ENCODE measurements at regions not wholly inside any gene's neighbourhood (a gene's known extent, or its start where the extent isn't known, plus 50 kb on each side); places are given as distances from the start of the nearest gene placed in this dataset.

DNA sequence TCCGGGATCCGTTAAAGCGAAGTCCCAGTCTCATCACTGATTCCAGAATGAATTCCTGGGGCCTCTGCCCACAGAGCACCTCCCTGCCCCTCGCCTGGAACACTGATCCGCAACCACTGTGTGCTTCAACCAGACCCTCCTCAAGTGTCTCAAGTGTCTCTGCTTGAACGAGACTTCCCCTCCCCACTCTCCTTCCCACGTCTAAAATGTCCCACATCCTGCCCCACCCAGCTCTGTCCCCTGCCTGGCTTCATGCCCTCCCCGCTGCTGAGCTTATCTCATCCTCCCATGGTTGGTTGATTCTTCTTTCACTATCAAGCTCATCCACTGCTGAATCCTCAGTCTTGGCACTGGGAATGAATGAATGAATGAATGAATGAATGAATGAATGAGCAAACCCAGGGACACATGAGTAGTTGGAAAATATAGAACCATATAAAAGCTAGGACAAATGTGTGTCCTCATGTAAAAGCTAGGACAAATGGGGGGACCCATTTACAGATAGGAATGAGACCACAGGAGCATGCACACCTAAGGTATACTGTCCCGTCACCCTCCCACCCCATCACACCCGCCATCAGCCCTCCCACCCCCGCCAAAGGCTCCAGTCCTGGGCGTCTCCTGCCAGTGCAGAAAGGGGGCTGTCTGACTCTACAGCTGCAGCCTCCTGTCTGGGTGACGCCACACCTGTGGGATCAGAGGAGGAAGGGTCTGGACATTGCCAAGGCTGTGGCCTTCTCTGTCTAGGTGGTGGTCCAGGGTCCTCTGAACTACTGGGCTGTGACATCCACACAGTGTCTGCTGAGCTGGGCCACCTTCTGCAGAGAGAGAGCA, 71.4 kb upstream of the LINC01488 start:
- in situ Hi-C loops (cut with MboI; ENCODE audit: low sequenced_read_pairs) (no loop called here), intact Hi-C loops (cut with micrococcal nuclease) (no loop called here), dilution Hi-C loops (cut with HindIII; ENCODE audit: low sequenced_read_pairs, unreplicated experiment) (no loop called here)
- Histone ChIP-seq H2BK5ac (ENCODE audit: low read depth, low read length, poor library complexity, severe bottlenecking) (no peak overlapping the region), H2BK15ac (ENCODE audit: low read depth, low read length) (no peak overlapping the region), H3K4me3 (ENCODE audit: insufficient read depth, low read depth, low read length) (no peak overlapping the region), H3K36me3 (ENCODE audit: control insufficient read depth, insufficient read depth, low read length) (no peaks in the 10 kb centered on the region), H2BK120ac (ENCODE audit: low read depth, low read length) (no peak overlapping the region), H3K9me1 (ENCODE audit: insufficient read depth, low read length) (no peaks in the 10 kb centered on the region), H3K9ac (ENCODE audit: low read depth, low read length) (no peak overlapping the region), H3K79me1 (ENCODE audit: low read depth in 1 of 2, low read length in 2 of 2) (no peaks in the 10 kb centered on the region), H3K27ac (ENCODE audit: insufficient read depth, low read length) (no peak overlapping the region), H3K18ac (ENCODE audit: low read depth, low read length) (no peak overlapping the region), H3K23ac (ENCODE audit: low read depth, low read length) (no peak overlapping the region), H3K27me3 (ENCODE audit: control insufficient read depth, insufficient read depth, low read length) (no peaks in the 10 kb centered on the region), H3K14ac (replicated peaks; ENCODE audit: low read depth, low read length) (no peak overlapping the region), H4K8ac (ENCODE audit: low read depth in 2 of 2, low read length in 2 of 2) (no peak overlapping the region), H3K4ac (ENCODE audit: low read depth, low read length) (no peak overlapping the region), H4K5ac (ENCODE audit: low read depth, low read length) (no peak overlapping the region), H2BK20ac (ENCODE audit: low read depth, low read length) (no peak overlapping the region), H3K4me2 (ENCODE audit: low read depth, low read length) (no peak overlapping the region), H3K9me3 (ENCODE audit: control insufficient read depth, insufficient read depth, low read length) (no peaks in the 10 kb centered on the region), H2AK9ac (replicated peaks; ENCODE audit: low read depth, low read length, poor library complexity) (no peak overlapping the region), H2AK5ac (ENCODE audit: low read depth, low read length) (no peak overlapping the region; the same call in 1 of the 2 replicates), H4K91ac (ENCODE audit: insufficient read depth, low read depth, low read length) (no peak overlapping the region), H3K56ac (ENCODE audit: extremely low read depth, insufficient read depth, low read length) (no peak overlapping the region), H2AFZ (replicated peaks; ENCODE audit: low read length, poor library complexity) (no peak overlapping the region), H3K4me1 (ENCODE audit: control insufficient read depth, insufficient read depth, low read length) (no peaks in the 10 kb centered on the region), H4K20me1 (ENCODE audit: insufficient read depth, low read length) (no peaks in the 10 kb centered on the region)
- POLR2A ChIA-PET (ENCODE audit: unreplicated experiment) = no interaction called here
- ATAC-seq (ENCODE audit: low read depth) (no peak), DNase-seq (no peak)
- WGBS, 2 experiments (ENCODE audit: extremely low coverage in 2 of 2, insufficient read length in 1 of 2) = 68% methylated on average over 7 of the region's 13 CpGs; no CpG with 5 or more reads in 1 of the 2 experiments
- TF ChIP-seq, protein P1, sequence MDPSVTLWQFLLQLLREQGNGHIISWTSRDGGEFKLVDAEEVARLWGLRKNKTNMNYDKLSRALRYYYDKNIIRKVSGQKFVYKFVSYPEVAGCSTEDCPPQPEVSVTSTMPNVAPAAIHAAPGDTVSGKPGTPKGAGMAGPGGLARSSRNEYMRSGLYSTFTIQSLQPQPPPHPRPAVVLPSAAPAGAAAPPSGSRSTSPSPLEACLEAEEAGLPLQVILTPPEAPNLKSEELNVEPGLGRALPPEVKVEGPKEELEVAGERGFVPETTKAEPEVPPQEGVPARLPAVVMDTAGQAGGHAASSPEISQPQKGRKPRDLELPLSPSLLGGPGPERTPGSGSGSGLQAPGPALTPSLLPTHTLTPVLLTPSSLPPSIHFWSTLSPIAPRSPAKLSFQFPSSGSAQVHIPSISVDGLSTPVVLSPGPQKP (IDR thresholded peaks at IDR 0.05; ENCODE audit: borderline replicate concordance, low read depth, low read length) = no peak
- no peak for TF ChIP-seq RAD21 (IDR thresholded peaks at IDR 0.05; ENCODE audit: low read length)
- no peak for TF ChIP-seq CHD1 (IDR thresholded peaks at IDR 0.05; ENCODE audit: low read depth, low read length)
- no peak for TF ChIP-seq MAFK (IDR thresholded peaks at IDR 0.05; ENCODE audit: low read depth, low read length)
- TF ChIP-seq MXI1 (IDR thresholded peaks at IDR 0.05; ENCODE audit: borderline replicate concordance, low read depth, low read length) = no peak
- TF ChIP-seq BHLHE40 (IDR thresholded peaks at IDR 0.05; ENCODE audit: low read depth, low read length) = no peak
- TF ChIP-seq NFE2L2 (IDR thresholded peaks at IDR 0.05; ENCODE audit: low read depth, low read length) = no peak
- no peak for TF ChIP-seq MAZ (IDR thresholded peaks at IDR 0.05; ENCODE audit: borderline replicate concordance, low read depth, low read length)
- no peak for TF ChIP-seq FOS (IDR thresholded peaks at IDR 0.05; ENCODE audit: low read depth, low read length)
- no peak for TF ChIP-seq RCOR1 (IDR thresholded peaks at IDR 0.05; ENCODE audit: insufficient replicate concordance, low read length)
- TF ChIP-seq, protein P2, sequence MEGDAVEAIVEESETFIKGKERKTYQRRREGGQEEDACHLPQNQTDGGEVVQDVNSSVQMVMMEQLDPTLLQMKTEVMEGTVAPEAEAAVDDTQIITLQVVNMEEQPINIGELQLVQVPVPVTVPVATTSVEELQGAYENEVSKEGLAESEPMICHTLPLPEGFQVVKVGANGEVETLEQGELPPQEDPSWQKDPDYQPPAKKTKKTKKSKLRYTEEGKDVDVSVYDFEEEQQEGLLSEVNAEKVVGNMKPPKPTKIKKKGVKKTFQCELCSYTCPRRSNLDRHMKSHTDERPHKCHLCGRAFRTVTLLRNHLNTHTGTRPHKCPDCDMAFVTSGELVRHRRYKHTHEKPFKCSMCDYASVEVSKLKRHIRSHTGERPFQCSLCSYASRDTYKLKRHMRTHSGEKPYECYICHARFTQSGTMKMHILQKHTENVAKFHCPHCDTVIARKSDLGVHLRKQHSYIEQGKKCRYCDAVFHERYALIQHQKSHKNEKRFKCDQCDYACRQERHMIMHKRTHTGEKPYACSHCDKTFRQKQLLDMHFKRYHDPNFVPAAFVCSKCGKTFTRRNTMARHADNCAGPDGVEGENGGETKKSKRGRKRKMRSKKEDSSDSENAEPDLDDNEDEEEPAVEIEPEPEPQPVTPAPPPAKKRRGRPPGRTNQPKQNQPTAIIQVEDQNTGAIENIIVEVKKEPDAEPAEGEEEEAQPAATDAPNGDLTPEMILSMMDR (conservative IDR thresholded peaks at IDR 0.05; ENCODE audit: low read depth, low read length) = no peak
- TF ChIP-seq POLR2A (IDR thresholded peaks at IDR 0.05; ENCODE audit: low read depth, low read length) = no peak
- no peak for TF ChIP-seq SMC3 (IDR thresholded peaks at IDR 0.05; ENCODE audit: low read depth, low read length)
- TF ChIP-seq, protein P3, sequence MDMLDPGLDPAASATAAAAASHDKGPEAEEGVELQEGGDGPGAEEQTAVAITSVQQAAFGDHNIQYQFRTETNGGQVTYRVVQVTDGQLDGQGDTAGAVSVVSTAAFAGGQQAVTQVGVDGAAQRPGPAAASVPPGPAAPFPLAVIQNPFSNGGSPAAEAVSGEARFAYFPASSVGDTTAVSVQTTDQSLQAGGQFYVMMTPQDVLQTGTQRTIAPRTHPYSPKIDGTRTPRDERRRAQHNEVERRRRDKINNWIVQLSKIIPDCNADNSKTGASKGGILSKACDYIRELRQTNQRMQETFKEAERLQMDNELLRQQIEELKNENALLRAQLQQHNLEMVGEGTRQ (IDR thresholded peaks at IDR 0.05; ENCODE audit: low read depth, low read length) = no peak
- no peak for TF ChIP-seq RFX5 (IDR thresholded peaks at IDR 0.05; ENCODE audit: low read depth, low read length)
- no peak for TF ChIP-seq CEBPB (IDR thresholded peaks at IDR 0.05; ENCODE audit: low read depth, low read length)
- CTCF ChIA-PET = no interaction called here
- BruUV-seq (replicated peaks) = no TSS peak

Measured in IMR-90 (cell line).